Activated T-helper 2 cell treated with anti-CD3 and anti-CD28 coated beads, Interferon-gamma antibody, Interleukin-2, Interleukin-4, amounts not matched to agents 10 μg/mL and 5 μg/mL and 100 μg/mL, durations not matched to agents 14 hours and 24 hours and 36 hours (primary cell): ENCODE measurements at regions not wholly inside any gene's neighbourhood (a gene's known extent, or its start where the extent isn't known, plus 50 kb on each side); places are given as distances from the start of the nearest gene placed in this dataset.

ENCODE experiments used
- DNase-seq: peaks from one replicate; pipeline ENCODE4 v3.0.0; 2021; ENCODE audit warnings: low spot score
- H3K27ac Mint-ChIP-seq: one replicate; pipeline ENCODE4 v1.8.0; 2021; ENCODE audit warnings: mixed read lengths
- H3K27me3 Mint-ChIP-seq: one replicate; pipeline ENCODE4 v1.8.0; 2021; ENCODE audit warnings: low read depth, mixed read lengths
- H3K36me3 Mint-ChIP-seq: one replicate; pipeline ENCODE4 v1.8.0; 2021; ENCODE audit warnings: low read depth, mixed read lengths
- H3K4me1 Mint-ChIP-seq: one replicate; pipeline ENCODE4 v1.8.0; 2021; ENCODE audit warnings: low read depth, mixed read lengths
- H3K4me3 Mint-ChIP-seq: one replicate; pipeline ENCODE4 v1.8.0; 2021; ENCODE audit warnings: low read depth, mild to moderate bottlenecking, moderate library complexity, mixed read lengths
- H3K9me3 Mint-ChIP-seq: one replicate; pipeline ENCODE4 v1.8.0; 2021; ENCODE audit warnings: mixed read lengths
- intact Hi-C: fragments of 100-400 bp; cut with micrococcal nuclease; formaldehyde crosslinking; loops from one replicate; pipeline ENCODE4 v1.15.1; 2023

DNA sequence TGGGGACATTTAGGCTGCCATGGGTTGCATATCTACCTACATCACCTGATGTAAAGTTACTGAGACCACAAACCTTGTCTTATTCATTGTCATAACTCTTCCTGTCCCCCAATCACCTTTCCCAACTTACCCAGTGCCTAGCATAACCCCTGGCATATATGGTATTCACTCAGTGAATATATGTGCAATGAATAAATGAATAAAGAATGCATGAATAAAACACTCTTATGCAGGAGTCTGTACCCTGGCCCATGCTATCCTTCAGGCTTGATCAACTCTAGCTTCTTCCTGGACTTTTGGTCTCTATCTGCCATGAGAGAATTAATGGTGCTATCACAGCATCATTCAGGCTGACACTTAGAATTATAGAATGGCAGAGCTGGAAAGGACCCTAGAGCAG is 285.2 kb downstream of the SMARCA2 start:
- Mint-ChIP-seq H3K27me3 (no peaks in the 10 kb centered on the region), H3K9me3 (peaks cover 4% of the 10 kb centered on the region), H3K4me3 (no peak overlapping the region), H3K27ac (no peak overlapping the region), H3K4me1 (no peaks in the 10 kb centered on the region), H3K36me3 (no peaks in the 10 kb centered on the region)
- no peak for DNase-seq
- intact Hi-C loops: no loop called here

DNA sequence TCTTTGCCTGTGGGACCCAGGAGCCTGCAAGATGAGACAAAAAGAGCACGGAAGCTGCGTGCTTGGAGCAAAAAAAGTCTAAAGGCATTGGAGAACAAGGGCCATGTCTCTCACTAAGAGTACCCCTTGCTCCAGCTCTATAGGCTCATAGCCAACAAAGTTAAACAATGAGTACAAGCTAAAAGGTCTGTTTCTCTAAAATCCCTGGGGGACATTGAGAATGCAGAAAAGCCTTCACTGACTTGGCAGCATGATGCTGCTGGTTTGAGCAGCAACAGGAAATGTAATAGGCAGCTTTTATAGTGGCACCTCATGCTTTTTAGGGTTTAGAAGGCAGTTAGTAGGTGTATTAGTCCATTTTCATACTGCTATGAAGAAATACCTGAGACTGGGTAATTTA is 287.5 kb downstream of the SMARCA2 start:
- Mint-ChIP-seq H3K27ac (no peak overlapping the region), H3K27me3 (no peaks in the 10 kb centered on the region), H3K4me3 (no peak overlapping the region), H3K36me3 (no peaks in the 10 kb centered on the region), H3K9me3 (peaks cover 4% of the 10 kb centered on the region), H3K4me1 (no peaks in the 10 kb centered on the region)
- DNase-seq: no peak
- intact Hi-C loops: no loop called here

DNA sequence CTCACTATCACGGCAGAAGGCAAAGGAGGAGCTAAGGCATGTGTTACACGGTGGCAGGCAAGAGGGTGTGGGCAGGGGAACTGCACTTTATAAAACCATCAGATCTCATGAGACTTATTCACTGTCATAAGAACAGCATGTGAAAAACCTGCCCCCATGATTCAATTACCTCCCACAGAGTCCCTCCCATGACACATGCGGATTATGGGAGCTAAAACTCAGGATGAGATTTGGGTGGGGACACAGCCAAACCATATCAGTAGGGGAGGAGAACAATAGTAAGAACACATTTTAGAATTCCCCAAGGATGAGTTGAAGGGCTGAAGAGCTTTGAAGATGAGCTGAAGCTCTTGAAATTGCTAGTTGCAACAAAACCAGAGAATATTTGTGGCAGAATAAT is 287.9 kb downstream of the SMARCA2 start:
- intact Hi-C loops: no loop called here

DNA sequence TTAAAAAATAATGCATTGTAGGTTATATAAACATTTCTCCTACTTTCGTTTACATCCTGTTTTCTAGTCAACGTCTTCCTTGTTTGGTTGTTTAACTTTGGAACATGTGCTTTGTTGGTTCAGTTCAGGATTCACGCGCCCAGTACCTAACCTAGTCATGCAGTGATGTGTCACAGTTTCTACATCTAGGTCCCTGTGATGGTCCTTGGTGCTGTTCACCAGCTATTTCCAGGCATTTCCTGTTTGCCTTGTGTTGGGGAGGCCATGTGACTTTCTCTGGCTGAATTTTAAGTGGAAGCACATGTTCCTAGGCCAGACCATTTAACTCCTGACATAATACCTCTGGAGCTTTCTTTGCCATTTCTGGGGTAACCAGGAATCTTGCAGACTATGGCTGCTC is 292.3 kb downstream of the SMARCA2 start:
- Mint-ChIP-seq H3K27ac (no peak overlapping the region), H3K9me3 (peaks cover 11% of the 10 kb centered on the region), H3K4me3 (no peak overlapping the region), H3K27me3 (no peaks in the 10 kb centered on the region), H3K4me1 (no peaks in the 10 kb centered on the region), H3K36me3 (no peaks in the 10 kb centered on the region)
- no peak for DNase-seq
- intact Hi-C loops: no loop called here

More for the DNA sequence above, 287.9 kb downstream of the SMARCA2 start:
- Mint-ChIP-seq H3K9me3 (peaks cover 4% of the 10 kb centered on the region), H3K36me3 (no peaks in the 10 kb centered on the region), H3K27me3 (no peaks in the 10 kb centered on the region), H3K4me3 (no peak overlapping the region), H3K4me1 (no peaks in the 10 kb centered on the region), H3K27ac (no peak overlapping the region)
- DNase-seq: no peak

DNA sequence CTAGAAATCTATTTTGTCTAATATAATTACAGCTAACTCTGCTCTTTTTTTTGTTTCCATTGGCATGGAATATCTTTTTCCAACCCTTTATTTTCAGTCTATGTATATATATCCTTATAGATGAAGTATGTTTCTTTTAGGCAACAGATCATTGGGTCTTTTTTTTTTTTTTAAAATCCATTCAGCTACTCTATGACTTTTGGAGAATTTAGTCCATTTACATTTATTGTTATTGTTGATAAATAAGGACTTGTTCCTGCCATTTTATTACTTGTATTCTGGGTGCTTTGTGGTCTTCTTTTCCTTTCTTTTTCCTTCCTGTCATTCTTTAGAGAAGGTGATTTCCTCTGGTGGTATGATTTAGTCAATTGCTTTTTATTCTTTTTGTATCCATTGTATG is 296.8 kb downstream of the SMARCA2 start:
- Mint-ChIP-seq H3K36me3 (no peaks in the 10 kb centered on the region), H3K27ac (no peak overlapping the region), H3K9me3 (peaks cover 37% of the 10 kb centered on the region), H3K4me3 (no peak overlapping the region), H3K4me1 (no peaks in the 10 kb centered on the region), H3K27me3 (no peaks in the 10 kb centered on the region)
- intact Hi-C loops: no loop called here
- no peak for DNase-seq

DNA sequence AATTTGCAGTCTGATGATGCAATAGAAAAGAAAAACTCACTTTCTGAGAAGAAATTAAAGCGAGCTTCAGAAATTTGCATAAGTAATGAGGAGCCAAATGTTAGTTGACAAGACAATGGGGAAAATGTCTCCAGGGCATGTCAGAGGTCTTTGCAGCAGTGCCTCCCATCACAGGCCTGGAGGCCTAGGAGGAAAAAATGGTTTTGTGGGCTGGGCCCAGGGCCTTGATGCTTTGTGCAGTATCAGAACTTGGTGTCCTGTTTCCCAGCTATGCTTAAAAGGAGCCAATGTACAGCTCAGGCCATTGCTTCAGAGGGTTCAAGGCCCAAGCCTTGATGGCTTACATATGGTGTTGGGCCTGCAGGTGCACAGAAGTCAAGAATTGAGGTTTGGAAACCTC is 298.4 kb downstream of the SMARCA2 start:
- no peak for DNase-seq
- intact Hi-C loops: no loop called here
- Mint-ChIP-seq H3K4me3 (no peak overlapping the region), H3K27me3 (no peaks in the 10 kb centered on the region), H3K4me1 (no peaks in the 10 kb centered on the region), H3K9me3 (peaks cover 37% of the 10 kb centered on the region), H3K27ac (no peak overlapping the region), H3K36me3 (no peaks in the 10 kb centered on the region)

DNA sequence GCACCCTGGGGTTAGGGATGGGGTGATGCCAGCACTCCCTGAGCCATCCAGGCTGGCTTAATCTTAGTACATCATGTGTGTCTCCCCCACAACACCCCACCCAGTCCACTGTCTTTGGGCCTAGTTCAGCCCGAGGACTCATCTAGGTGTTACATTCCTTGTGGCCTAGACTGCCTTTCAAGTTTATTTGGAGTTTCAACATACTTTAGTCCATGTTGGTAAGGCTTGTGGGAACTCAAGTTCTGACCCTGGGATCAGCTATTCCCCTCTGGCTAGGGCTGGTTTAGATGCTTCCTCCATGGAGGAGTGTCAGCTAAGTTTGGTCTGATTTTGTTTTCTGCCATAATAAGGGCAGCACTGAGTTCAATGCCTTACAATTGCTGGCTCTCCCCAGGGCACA is 302.4 kb downstream of the SMARCA2 start:
- no peak overlapping the region for H3K27ac Mint-ChIP-seq
- no peak for DNase-seq
- H3K27me3 Mint-ChIP-seq: no peaks in the 10 kb centered on the region
- H3K4me1 Mint-ChIP-seq: no peaks in the 10 kb centered on the region
- H3K9me3 Mint-ChIP-seq: peaks cover 25% of the 10 kb centered on the region
- intact Hi-C loops: no loop called here
- no peaks in the 10 kb centered on the region for H3K36me3 Mint-ChIP-seq
- no peak overlapping the region for H3K4me3 Mint-ChIP-seq

DNA sequence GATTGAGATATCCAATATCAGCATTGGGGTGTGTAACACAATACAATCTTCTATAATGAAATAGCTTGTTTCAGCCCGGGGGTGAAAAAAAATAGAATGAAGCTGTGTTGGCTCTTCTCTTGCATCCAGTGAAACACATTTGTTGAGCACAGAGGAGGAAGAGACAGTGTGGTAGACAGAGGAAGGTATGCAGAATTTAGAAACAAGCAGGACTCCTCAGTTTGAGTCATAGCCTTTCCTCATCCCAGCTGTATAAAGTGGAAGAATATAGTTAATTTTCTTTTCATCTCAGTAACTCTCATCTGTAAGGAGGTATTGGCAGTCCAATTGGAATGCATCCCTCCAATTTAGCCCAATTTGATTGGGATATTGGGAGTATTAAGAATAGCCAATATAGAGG is 302.2 kb upstream of the VLDLR start:
- H3K36me3 Mint-ChIP-seq: no peaks in the 10 kb centered on the region
- no peaks in the 10 kb centered on the region for H3K27me3 Mint-ChIP-seq
- intact Hi-C loops: no loop called here
- no peak for DNase-seq
- H3K4me1 Mint-ChIP-seq: no peaks in the 10 kb centered on the region
- no peak overlapping the region for H3K27ac Mint-ChIP-seq
- H3K4me3 Mint-ChIP-seq: no peak overlapping the region
- H3K9me3 Mint-ChIP-seq: peaks cover 15% of the 10 kb centered on the region

DNA sequence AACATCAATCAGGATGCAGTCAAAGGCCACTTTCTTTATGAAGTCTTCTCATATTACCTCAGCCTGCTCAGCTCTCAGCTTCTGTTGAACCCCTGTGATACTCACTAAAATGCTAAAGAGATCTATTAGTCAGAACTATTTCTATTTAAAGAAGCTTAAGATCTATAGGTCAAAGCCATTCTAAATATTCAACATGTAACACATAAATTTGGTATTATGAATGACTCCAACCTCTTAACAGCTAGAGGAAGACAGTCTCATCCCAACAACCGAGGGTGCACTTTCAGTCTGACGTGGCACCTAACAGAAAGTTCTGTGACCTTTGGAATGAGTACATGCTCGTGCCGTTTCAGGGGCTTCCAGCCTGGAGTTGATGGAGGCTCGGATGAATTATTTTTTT is 301.5 kb upstream of the VLDLR start:
- Mint-ChIP-seq H3K36me3 (no peaks in the 10 kb centered on the region), H3K9me3 (peaks cover 8% of the 10 kb centered on the region), H3K4me1 (no peaks in the 10 kb centered on the region), H3K4me3 (no peak overlapping the region), H3K27me3 (no peaks in the 10 kb centered on the region), H3K27ac (no peak overlapping the region)
- no peak for DNase-seq
- intact Hi-C loops: no loop called here

DNA sequence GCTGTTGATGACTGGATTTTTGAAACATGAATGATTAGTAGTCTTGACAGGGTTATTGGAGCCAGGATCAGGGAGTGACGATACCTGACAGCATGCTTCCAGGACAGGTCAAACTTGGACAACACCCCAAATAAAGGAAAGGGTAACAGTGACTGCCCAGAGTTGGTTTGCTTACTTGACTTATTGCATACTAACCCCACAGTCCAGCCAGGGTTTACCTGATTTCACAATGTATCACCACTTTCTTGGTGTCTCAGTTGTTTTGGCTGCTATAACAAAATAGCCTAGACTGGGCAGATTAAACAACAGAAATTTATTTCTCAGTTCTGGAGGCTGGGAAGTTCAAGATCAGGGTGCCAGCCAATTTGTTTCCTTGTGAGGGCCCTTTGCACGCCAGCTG is 301.0 kb upstream of the VLDLR start:
- H3K4me1 Mint-ChIP-seq: no peaks in the 10 kb centered on the region
- H3K36me3 Mint-ChIP-seq: no peaks in the 10 kb centered on the region
- no peak overlapping the region for H3K27ac Mint-ChIP-seq
- DNase-seq: no peak
- peaks cover 3% of the 10 kb centered on the region for H3K9me3 Mint-ChIP-seq
- no peaks in the 10 kb centered on the region for H3K27me3 Mint-ChIP-seq
- no peak overlapping the region for H3K4me3 Mint-ChIP-seq
- intact Hi-C loops: no loop called here

DNA sequence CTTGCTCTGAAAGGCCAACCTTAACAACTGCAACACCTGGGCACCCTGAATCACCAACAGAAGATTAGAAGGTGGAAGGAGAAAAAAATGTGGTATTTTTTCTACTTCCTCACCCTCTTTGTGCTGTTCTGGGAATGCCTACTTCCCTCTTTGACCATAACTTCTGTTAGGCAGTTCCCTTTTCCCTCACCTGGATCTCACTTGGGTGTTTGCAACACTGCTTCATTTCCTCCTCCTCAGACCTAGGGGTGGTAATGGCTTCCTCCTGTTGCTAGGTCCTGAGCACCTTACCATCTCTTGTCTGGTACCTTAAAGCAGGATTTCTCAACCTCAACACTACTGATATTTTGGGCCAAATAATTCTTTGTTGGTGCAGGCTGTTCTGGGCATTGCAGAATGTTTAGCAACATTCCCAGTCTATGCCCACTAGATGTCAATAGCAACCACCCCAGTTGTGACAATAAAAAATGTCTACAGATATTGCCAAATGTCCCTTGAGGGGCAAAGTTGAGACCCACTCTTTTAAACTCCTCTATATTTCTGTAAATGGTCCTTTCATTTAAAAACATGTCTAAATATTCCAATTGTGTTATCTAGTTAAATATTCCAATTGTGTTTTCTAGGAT is 300.0 kb upstream of the VLDLR start:
- Mint-ChIP-seq H3K27ac (no peak overlapping the region), H3K36me3 (no peaks in the 10 kb centered on the region), H3K9me3 (no peaks in the 10 kb centered on the region), H3K27me3 (no peaks in the 10 kb centered on the region), H3K4me3 (no peak overlapping the region), H3K4me1 (no peaks in the 10 kb centered on the region)
- intact Hi-C loops: no loop called here
- DNase-seq: no peak

DNA sequence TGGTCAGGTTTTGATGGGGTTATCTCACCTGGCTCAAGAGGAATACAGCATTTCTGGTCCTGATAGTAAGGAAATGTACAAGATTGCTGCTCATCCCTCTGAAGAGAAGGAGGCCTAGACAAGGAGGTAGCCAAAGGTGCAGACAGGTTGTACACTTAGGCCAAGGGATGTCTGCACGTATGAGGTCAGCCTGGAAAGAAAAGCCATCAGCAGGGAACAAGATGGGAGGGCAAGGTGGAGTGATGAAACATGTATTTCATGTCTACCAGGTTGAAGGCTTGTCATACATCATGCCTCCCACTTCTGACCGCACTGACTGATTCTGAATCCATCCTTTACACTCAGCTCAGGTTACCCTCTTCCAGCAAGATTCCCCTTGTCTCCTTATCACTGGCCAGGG is 296.8 kb upstream of the VLDLR start:
- Mint-ChIP-seq H3K4me3 (no peak overlapping the region), H3K27me3 (no peaks in the 10 kb centered on the region), H3K9me3 (no peaks in the 10 kb centered on the region), H3K36me3 (no peaks in the 10 kb centered on the region), H3K4me1 (no peaks in the 10 kb centered on the region), H3K27ac (no peak overlapping the region)
- DNase-seq: no peak
- intact Hi-C loops: no loop called here

DNA sequence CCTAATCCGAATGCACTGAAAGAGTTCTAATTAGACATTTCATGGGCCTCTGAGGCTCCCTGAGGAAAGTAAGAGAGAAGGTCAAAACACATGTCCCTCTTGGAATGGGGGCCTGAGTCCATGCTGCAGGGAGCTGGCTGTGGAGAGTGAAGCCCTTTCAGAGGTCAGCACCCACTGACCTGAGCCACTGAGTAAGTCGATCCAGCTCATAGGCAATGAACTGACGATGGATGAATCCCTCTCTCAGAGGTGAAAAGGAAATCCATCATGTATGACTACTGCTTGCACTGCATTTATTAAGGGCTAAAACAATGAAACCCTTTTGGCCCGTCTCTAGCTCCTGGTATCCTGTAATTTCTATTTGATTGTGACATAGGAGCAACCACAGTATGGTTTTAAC is 288.9 kb upstream of the VLDLR start:
- intact Hi-C loops: no loop called here
- Mint-ChIP-seq H3K4me3 (no peak overlapping the region), H3K4me1 (no peaks in the 10 kb centered on the region), H3K36me3 (no peaks in the 10 kb centered on the region), H3K9me3 (no peaks in the 10 kb centered on the region), H3K27ac (no peak overlapping the region), H3K27me3 (no peaks in the 10 kb centered on the region)
- DNase-seq: no peak

DNA sequence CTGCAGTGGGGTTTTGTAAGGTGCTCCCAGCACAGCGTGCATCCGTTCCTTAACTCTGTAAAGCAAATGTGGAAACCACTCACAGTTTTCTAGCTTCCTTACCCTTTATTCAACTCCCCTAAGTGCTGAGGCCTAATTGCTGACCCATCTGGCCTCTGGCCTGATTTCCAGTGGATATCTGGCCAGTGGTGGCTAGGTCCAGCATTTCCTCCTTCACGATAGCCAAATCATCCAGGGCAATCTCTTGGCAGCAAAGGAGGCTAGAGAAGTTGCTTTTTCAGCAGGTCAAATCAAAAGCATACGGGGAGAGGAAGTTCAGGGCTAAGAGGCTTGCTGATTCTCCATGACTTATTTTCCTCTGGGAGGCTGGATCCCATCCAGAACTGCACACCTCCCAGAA is 286.3 kb upstream of the VLDLR start:
- Mint-ChIP-seq H3K27ac (no peak overlapping the region), H3K4me3 (no peak overlapping the region), H3K9me3 (no peaks in the 10 kb centered on the region), H3K36me3 (no peaks in the 10 kb centered on the region), H3K4me1 (no peaks in the 10 kb centered on the region), H3K27me3 (no peaks in the 10 kb centered on the region)
- DNase-seq: no peak
- intact Hi-C loops: no loop called here
